Naive B cell (primary cell): ENCODE measurements at regions not wholly inside any gene's neighbourhood (a gene's known extent, or its start where the extent isn't known, plus 50 kb on each side); places are given as distances from the start of the nearest gene placed in this dataset.

ENCODE experiments used
- ATAC-seq, 2 donors: fragments of 150-1000 bp; cut with Tn5 transposase; 2 replicates each; pipeline ENCODE4 v1.10.0; 2021; ENCODE audit warnings: low read depth in 2 of 2, mild to moderate bottlenecking in 2 of 2, moderate library complexity in 2 of 2
- DNase-seq: peaks from one replicate; pipeline ENCODE4 v3.0.0; 2022
- H3K27ac Mint-ChIP-seq, 6 donors: one replicate each; pipeline ENCODE4 v1.8.0; 2020 to 2022; ENCODE audit warnings: mild to moderate bottlenecking in 6 of 6, mixed read lengths in 6 of 6, moderate library complexity in 5 of 6, inconsistent platforms in 2 of 6
- H3K27me3 Mint-ChIP-seq, 3 donors: one replicate each; pipeline ENCODE4 v1.8.0; 2021 to 2022; ENCODE audit warnings: mixed read lengths in 3 of 3, mild to moderate bottlenecking in 1 of 3
- H3K36me3 Mint-ChIP-seq, 2 donors: one replicate each; pipeline ENCODE4 v1.8.0; 2020 to 2022; ENCODE audit warnings: mixed read lengths in 2 of 2, inconsistent platforms in 1 of 2, mild to moderate bottlenecking in 1 of 2
- H3K4me1 Mint-ChIP-seq, 3 donors: one replicate each; pipeline ENCODE4 v1.8.0; 2020 to 2022; ENCODE audit warnings: mixed read lengths in 3 of 3, inconsistent platforms in 1 of 3, mild to moderate bottlenecking in 1 of 3, moderate library complexity in 1 of 3
- H3K4me3 Mint-ChIP-seq, 8 donors: one replicate each; pipeline ENCODE4 v1.8.0; 2020 to 2022; ENCODE audit warnings: mild to moderate bottlenecking in 8 of 8, mixed read lengths in 8 of 8, moderate library complexity in 8 of 8, inconsistent platforms in 2 of 8
- H3K9me3 Mint-ChIP-seq, 7 donors: one replicate each; pipeline ENCODE4 v1.8.0; 2020 to 2022; ENCODE audit warnings: mixed read lengths in 7 of 7, mild to moderate bottlenecking in 5 of 7, inconsistent platforms in 2 of 7, moderate library complexity in 1 of 7

GRCh38 chr3:102529452-102529851 lies 94.6 kb downstream of the ZPLD1 start:
- peaks cover 4 to 20% (median 4%) of the 10 kb centered on the region in 3 donors for H3K27me3 Mint-ChIP-seq
- ATAC-seq (no peak), DNase-seq (no peak)
- H3K4me1 Mint-ChIP-seq = peaks cover 8 to 11% (median 8%) of the 10 kb centered on the region in 3 donors
- no peak overlapping the region for H3K4me3 Mint-ChIP-seq
- no peak overlapping the region for H3K27ac Mint-ChIP-seq
- H3K9me3 Mint-ChIP-seq = no peaks in the 10 kb centered on the region
- no peaks in the 10 kb centered on the region for H3K36me3 Mint-ChIP-seq

DNA sequence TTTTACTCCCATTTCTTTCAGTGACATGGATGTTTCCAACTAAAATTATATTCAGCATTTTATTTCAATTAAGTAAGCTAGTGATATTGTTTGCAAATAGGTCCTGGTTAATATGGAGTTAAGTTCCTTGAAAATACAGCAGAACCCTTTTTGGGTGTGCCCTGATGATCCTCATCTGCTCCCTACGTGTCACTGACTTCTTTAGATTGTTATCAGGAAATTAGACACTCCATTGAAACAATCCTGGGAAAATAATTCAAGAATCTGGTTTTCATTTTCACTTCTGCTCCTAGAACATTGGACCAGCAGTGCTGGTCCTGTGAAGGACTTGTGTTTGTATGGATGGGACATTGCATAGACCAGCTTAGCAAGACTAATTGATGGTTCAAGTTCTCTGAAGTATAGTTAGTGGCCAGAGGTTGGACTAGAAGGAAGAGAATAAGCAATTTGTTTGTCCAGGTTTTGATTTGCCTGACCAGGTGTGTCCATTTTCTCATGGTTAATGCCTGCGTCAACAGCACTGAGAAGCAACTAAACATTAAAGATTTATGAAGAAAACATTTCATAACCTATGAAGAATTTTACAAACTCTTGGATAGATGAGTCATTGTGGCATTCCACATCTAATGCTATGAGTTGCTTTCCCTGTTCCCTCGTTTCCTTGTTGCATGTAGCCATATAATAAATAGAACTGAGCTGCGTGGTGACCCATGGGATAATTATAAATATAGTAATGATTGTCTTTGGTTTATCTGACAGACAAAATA lies 95.8 kb downstream of the ZPLD1 start:
- no peak for DNase-seq
- H3K9me3 Mint-ChIP-seq = no peaks in the 10 kb centered on the region
- H3K36me3 Mint-ChIP-seq = no peaks in the 10 kb centered on the region
- peaks cover 4 to 12% (median 4%) of the 10 kb centered on the region in 3 donors for H3K27me3 Mint-ChIP-seq
- no peak overlapping the region for H3K4me3 Mint-ChIP-seq
- no peak overlapping the region for H3K27ac Mint-ChIP-seq
- H3K4me1 Mint-ChIP-seq = peaks cover 4 to 9% (median 6%) of the 10 kb centered on the region in 3 donors
- ATAC-seq = no peak

GRCh38 chr3:102531686-102532085 lies 96.9 kb downstream of the ZPLD1 start:
- no peaks in the 10 kb centered on the region for H3K36me3 Mint-ChIP-seq

DNA sequence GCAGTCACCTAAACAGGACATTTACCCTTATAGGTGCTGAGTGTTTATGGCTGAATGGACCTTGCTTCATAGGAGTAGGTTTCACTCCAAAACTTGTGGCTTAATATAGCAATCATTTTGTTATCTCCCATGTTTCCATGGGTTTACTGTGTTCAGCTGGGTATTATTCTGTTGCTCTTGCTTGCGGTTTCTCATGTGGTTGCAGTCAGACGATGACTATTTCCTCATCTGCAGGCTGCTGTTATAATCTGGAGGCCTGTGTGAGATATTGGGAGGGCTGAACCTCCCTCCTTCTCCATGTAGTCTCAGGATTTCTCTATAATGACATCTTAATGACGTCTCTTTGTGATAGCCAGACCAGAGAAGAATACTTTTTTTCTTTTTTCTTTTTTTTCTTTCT lies 98.1 kb downstream of the ZPLD1 start:
- ATAC-seq = peak; percentile 34 to 35
- H3K27me3 Mint-ChIP-seq = peaks cover 4 to 12% (median 5%) of the 10 kb centered on the region in 3 donors
- H3K36me3 Mint-ChIP-seq = no peaks in the 10 kb centered on the region
- H3K9me3 Mint-ChIP-seq = no peaks in the 10 kb centered on the region
- H3K4me3 Mint-ChIP-seq = no peak overlapping the region
- H3K27ac Mint-ChIP-seq = no peak overlapping the region
- peaks cover 0 to 5% (median 0%) of the 10 kb centered on the region in 3 donors for H3K4me1 Mint-ChIP-seq
- DNase-seq = no peak

More at GRCh38 chr3:102531686-102532085, 96.9 kb downstream of the ZPLD1 start:
- Mint-ChIP-seq H3K9me3 (no peaks in the 10 kb centered on the region), H3K4me3 (no peak overlapping the region), H3K27me3 (peaks cover 4 to 12% (median 4%) of the 10 kb centered on the region in 3 donors), H3K4me1 (peaks cover 0 to 5% (median 0%) of the 10 kb centered on the region in 3 donors), H3K27ac (no peak overlapping the region)
- ATAC-seq (no peak), DNase-seq (no peak)

- H3K36me3 Mint-ChIP-seq = no peaks in the 10 kb centered on the region
- no peaks in the 10 kb centered on the region for H3K9me3 Mint-ChIP-seq
Measured at GRCh38 chr3:102533784-102534183, 99.0 kb downstream of the ZPLD1 start.

GRCh38 chr3:102536456-102536855 lies 101.6 kb downstream of the ZPLD1 start:
- no peaks in the 10 kb centered on the region for H3K9me3 Mint-ChIP-seq
- DNase-seq (peak; percentile 4), ATAC-seq (peak in 1 of 2 donors; percentile 37)
- H3K27me3 Mint-ChIP-seq = peaks cover 15 to 29% (median 20%) of the 10 kb centered on the region in 3 donors
- no peak overlapping the region for H3K4me3 Mint-ChIP-seq
- H3K27ac Mint-ChIP-seq = peak overlapping the region in 1 of 6 donors; percentile 15
- H3K36me3 Mint-ChIP-seq = no peaks in the 10 kb centered on the region
- H3K4me1 Mint-ChIP-seq = peaks cover 0 to 5% (median 0%) of the 10 kb centered on the region in 3 donors

More at GRCh38 chr3:102533784-102534183, 99.0 kb downstream of the ZPLD1 start:
- Mint-ChIP-seq H3K27me3 (peaks cover 4 to 12% (median 8%) of the 10 kb centered on the region in 3 donors), H3K4me1 (peaks cover 0 to 5% (median 0%) of the 10 kb centered on the region in 3 donors), H3K27ac (no peak overlapping the region), H3K4me3 (no peak overlapping the region)
- DNase-seq (no peak), ATAC-seq (no peak)

DNA sequence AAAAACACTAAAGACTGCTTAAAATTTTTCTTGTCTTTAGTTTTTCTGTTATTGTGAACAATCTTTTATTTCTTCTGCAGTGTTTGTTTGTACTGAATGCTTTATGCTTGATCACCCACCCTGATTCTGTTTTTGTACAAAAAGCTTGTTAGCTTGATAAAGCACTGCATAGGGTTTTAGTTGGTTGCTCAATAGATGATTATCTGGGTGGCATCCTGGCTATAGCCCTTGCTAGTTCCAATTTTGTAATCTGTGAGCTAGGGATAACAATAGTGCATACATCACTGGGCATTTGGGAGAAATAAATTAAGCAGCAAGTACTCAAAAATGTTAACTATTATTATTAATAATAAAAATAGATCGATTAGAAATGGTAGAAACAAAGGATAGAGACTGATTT lies 102.3 kb downstream of the ZPLD1 start:
- ATAC-seq (no peak), DNase-seq (no peak)
- peaks cover 0 to 5% (median 0%) of the 10 kb centered on the region in 3 donors for H3K4me1 Mint-ChIP-seq
- H3K36me3 Mint-ChIP-seq = no peaks in the 10 kb centered on the region
- H3K27me3 Mint-ChIP-seq = peaks cover 15 to 30% (median 21%) of the 10 kb centered on the region in 3 donors
- no peak overlapping the region for H3K27ac Mint-ChIP-seq
- H3K4me3 Mint-ChIP-seq = no peak overlapping the region
- H3K9me3 Mint-ChIP-seq = no peaks in the 10 kb centered on the region

DNA sequence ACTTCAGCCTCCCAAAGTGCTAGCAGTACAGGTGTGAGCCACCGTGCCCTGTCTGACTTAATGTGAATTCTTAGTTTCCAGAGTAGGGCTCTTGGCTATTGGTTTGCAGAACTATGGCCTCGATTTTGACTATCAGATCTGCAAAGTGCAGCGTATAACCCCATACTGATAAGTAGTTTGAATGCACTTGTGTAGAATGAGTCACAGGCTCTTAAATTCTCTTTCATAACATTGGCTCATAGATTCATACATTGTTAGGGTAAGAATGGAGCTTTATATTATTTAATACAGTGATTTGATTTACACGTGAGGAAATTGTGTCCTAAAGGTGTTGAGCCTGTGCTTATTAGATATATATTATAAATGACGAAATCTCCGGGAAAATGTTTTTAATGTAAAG lies 109.9 kb downstream of the ZPLD1 start:
- H3K27ac Mint-ChIP-seq = no peak overlapping the region
- no peaks in the 10 kb centered on the region for H3K36me3 Mint-ChIP-seq
- peaks cover 11 to 37% (median 33%) of the 10 kb centered on the region in 3 donors for H3K27me3 Mint-ChIP-seq
- no peak for DNase-seq
- no peak overlapping the region for H3K4me3 Mint-ChIP-seq
- no peaks in the 10 kb centered on the region for H3K4me1 Mint-ChIP-seq
- no peak for ATAC-seq
- no peaks in the 10 kb centered on the region for H3K9me3 Mint-ChIP-seq

GRCh38 chr3:102545276-102545675 lies 110.5 kb downstream of the ZPLD1 start:
- no peaks in the 10 kb centered on the region for H3K4me1 Mint-ChIP-seq
- no peak for ATAC-seq

DNA sequence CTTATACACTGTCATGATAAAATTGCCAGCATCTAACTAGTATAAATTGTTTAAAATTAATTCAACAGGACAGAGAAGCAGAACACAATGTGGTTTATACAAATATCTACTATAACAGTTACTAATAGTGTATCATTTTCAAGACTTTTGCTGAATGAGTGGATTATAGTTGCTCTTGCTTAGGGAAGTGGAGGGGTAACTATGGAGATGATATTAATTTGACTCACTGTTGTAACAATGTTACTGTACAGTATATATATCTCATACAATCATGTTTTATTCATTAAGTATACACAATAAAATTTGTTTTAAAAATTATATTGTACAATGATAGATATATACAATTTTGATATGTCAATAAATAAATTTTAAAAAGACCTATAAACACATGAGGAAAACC lies 119.1 kb downstream of the ZPLD1 start:
- H3K27me3 Mint-ChIP-seq = peaks cover 10 to 29% (median 18%) of the 10 kb centered on the region in 3 donors
- no peak for ATAC-seq
- no peaks in the 10 kb centered on the region for H3K36me3 Mint-ChIP-seq
- DNase-seq = no peak
- no peak overlapping the region for H3K4me3 Mint-ChIP-seq
- H3K9me3 Mint-ChIP-seq = no peaks in the 10 kb centered on the region
- H3K27ac Mint-ChIP-seq = no peak overlapping the region
- H3K4me1 Mint-ChIP-seq = no peaks in the 10 kb centered on the region

More at GRCh38 chr3:102545276-102545675, 110.5 kb downstream of the ZPLD1 start:
- Mint-ChIP-seq H3K36me3 (no peaks in the 10 kb centered on the region), H3K9me3 (no peaks in the 10 kb centered on the region), H3K4me3 (no peak overlapping the region), H3K27ac (no peak overlapping the region), H3K27me3 (peaks cover 11 to 33% (median 32%) of the 10 kb centered on the region in 3 donors)
- DNase-seq = no peak

- H3K27me3 Mint-ChIP-seq = peaks cover 14 to 24% (median 23%) of the 10 kb centered on the region in 3 donors
- no peaks in the 10 kb centered on the region for H3K4me1 Mint-ChIP-seq
- no peak for ATAC-seq
- H3K9me3 Mint-ChIP-seq = peaks cover 2 to 10% (median 5%) of the 10 kb centered on the region in 7 donors
- H3K36me3 Mint-ChIP-seq = peaks cover 0 to 5% of the 10 kb centered on the region in 2 donors
- H3K27ac Mint-ChIP-seq = no peak overlapping the region
- H3K4me3 Mint-ChIP-seq = no peak overlapping the region
- DNase-seq = no peak
Measured at GRCh38 chr3:102570511-102570910, 135.7 kb downstream of the ZPLD1 start.

DNA sequence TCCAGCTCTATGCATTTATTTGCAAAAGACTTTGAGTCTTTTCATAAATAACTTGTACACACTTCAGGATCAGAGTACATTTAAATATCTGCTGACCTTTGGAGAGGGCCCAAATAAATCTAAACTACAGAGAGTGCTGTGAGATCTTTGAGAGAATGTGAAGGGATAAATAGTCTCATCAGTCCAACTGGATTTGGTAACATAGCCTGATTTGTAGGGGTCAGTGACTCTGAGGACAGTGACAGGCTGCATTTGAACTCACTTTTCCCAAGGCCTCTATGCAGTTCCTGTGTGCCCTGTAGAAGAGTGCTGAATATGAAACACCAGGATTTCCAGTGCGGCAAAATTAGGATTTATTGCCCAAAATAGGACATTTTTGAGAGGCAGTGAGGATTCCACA lies 136.2 kb downstream of the ZPLD1 start:
- peaks cover 0 to under 1% of the 10 kb centered on the region in 2 donors for H3K36me3 Mint-ChIP-seq
- no peak for DNase-seq
- H3K4me1 Mint-ChIP-seq = no peaks in the 10 kb centered on the region
- peaks cover 0 to 7% (median 2%) of the 10 kb centered on the region in 7 donors for H3K9me3 Mint-ChIP-seq
- peaks cover 9 to 21% (median 21%) of the 10 kb centered on the region in 3 donors for H3K27me3 Mint-ChIP-seq
- ATAC-seq = no peak
- no peak overlapping the region for H3K4me3 Mint-ChIP-seq
- H3K27ac Mint-ChIP-seq = no peak overlapping the region

- no peak overlapping the region for H3K4me3 Mint-ChIP-seq
- no peaks in the 10 kb centered on the region for H3K36me3 Mint-ChIP-seq
- H3K4me1 Mint-ChIP-seq = no peaks in the 10 kb centered on the region
- H3K27ac Mint-ChIP-seq = no peak overlapping the region
- peaks cover 8 to 17% (median 12%) of the 10 kb centered on the region in 3 donors for H3K27me3 Mint-ChIP-seq
- peaks cover 0 to 4% (median 0%) of the 10 kb centered on the region in 7 donors for H3K9me3 Mint-ChIP-seq
- ATAC-seq = no peak
- no peak for DNase-seq
Measured at GRCh38 chr3:102571720-102572384, 137.0 kb downstream of the ZPLD1 start.
